Neuronal stem cell (in vitro differentiated cells): ENCODE measurements at regions not wholly inside any gene's neighbourhood (a gene's known extent, or its start where the extent isn't known, plus 50 kb on each side); places are given as distances from the start of the nearest gene placed in this dataset.

Experiments used
- DNase-seq: peaks from one replicate; pipeline ENCODE4 v3.0.0-alpha.2; 2013; ENCODE audit warnings: low spot score
- H2AFZ ChIP-seq: one replicate; pipeline ENCODE4 v1.6.1; 2013; ENCODE audit warnings: mild to moderate bottlenecking, low read length, inconsistent platforms
- H2AK5ac ChIP-seq: 2 replicates; pipeline ENCODE4 v1.6.1; 2013; ENCODE audit warnings: low read depth, mild to moderate bottlenecking, inconsistent platforms, low read length, moderate library complexity, mixed read lengths
- H2BK120ac ChIP-seq: 2 replicates; pipeline ENCODE4 v1.6.1; 2013; ENCODE audit warnings: low read depth, mild to moderate bottlenecking, inconsistent platforms, low read length, moderate library complexity, mixed read lengths
- H2BK12ac ChIP-seq: one replicate; pipeline ENCODE4 v1.6.1; 2013; ENCODE audit warnings: low read length, inconsistent platforms
- H2BK15ac ChIP-seq: 2 replicates; pipeline ENCODE4 v1.6.1; 2013; ENCODE audit warnings: mild to moderate bottlenecking, low read length, inconsistent platforms, mixed read lengths
- H2BK5ac ChIP-seq: one replicate; pipeline ENCODE4 v1.6.1; 2013; ENCODE audit warnings: inconsistent platforms, mild to moderate bottlenecking, low read length, moderate library complexity
- H3K14ac ChIP-seq: one replicate; pipeline ENCODE4 v1.6.1; 2013; ENCODE audit warnings: low read length, inconsistent platforms
- H3K18ac ChIP-seq: 2 replicates; pipeline ENCODE4 v1.6.1; 2013; ENCODE audit warnings: low read length, inconsistent platforms
- H3K23ac ChIP-seq: 2 replicates; pipeline ENCODE4 v1.6.1; 2013; ENCODE audit warnings: low read depth, mild to moderate bottlenecking, mixed read lengths, low read length, inconsistent platforms; ENCODE audit not compliant: poor library complexity
- H3K27ac ChIP-seq: replicated peaks from 3 replicates; pipeline ENCODE4 v1.5.1; 2013; ENCODE audit warnings: low read length, inconsistent platforms
- H3K27me3 ChIP-seq, 3 experiments: 2 replicates each; pipeline ENCODE4 v1.6.1; 2013; ENCODE audit warnings: low read length in 3 of 3, mild to moderate bottlenecking in 2 of 3, inconsistent platforms in 1 of 3, low read depth in 1 of 3, mixed read lengths in 1 of 3, moderate library complexity in 1 of 3; ENCODE audit not compliant: control insufficient read depth in 3 of 3, insufficient read depth in 3 of 3
- H3K36me3 ChIP-seq, 2 donors: replicated peaks in 1 of 2; 2 replicates each; pipeline ENCODE4 v1.6.1; 2013; ENCODE audit warnings: low read length in 2 of 2; ENCODE audit not compliant: control insufficient read depth in 2 of 2, insufficient read depth in 2 of 2
- H3K4ac ChIP-seq: 2 replicates; pipeline ENCODE4 v1.6.1; 2013; ENCODE audit warnings: inconsistent platforms, mild to moderate bottlenecking, low read length, moderate library complexity
- H3K4me1 ChIP-seq, 2 donors: 1 replicate in 1 of 2; 2 replicates in 1 of 2; pipeline ENCODE4 v1.6.1; 2013; ENCODE audit warnings: low read length in 2 of 2, low read depth in 1 of 2; ENCODE audit not compliant: control insufficient read depth in 2 of 2, insufficient read depth in 1 of 2
- H3K4me2 ChIP-seq: one replicate; pipeline ENCODE4 v1.6.1; 2013; ENCODE audit warnings: mild to moderate bottlenecking, low read length, inconsistent platforms; ENCODE audit not compliant: insufficient read depth, poor library complexity, severe bottlenecking
- H3K4me3 ChIP-seq, 2 donors: 2 replicates each; pipeline ENCODE4 v1.5.1; 2013; ENCODE audit warnings: low read length in 2 of 2, mild to moderate bottlenecking in 2 of 2, inconsistent platforms in 1 of 2, moderate library complexity in 1 of 2
- H3K79me1 ChIP-seq: one replicate; pipeline ENCODE4 v1.6.1; 2013; ENCODE audit warnings: low read depth, mild to moderate bottlenecking, inconsistent platforms, low read length, moderate library complexity
- H3K9ac ChIP-seq: one replicate; pipeline ENCODE4 v1.6.1; 2013; ENCODE audit warnings: mild to moderate bottlenecking, low read depth, low read length, inconsistent platforms; ENCODE audit not compliant: poor library complexity
- H3K9me3 ChIP-seq, 2 donors: replicated peaks in 1 of 2; 2 replicates each; pipeline versions ENCODE3 to v1.6.1; 2013; ENCODE audit warnings: low read length in 2 of 2, mild to moderate bottlenecking in 2 of 2, inconsistent platforms in 1 of 2, low read depth in 1 of 2, mixed read lengths in 1 of 2, moderate library complexity in 1 of 2; ENCODE audit not compliant: control insufficient read depth in 2 of 2, insufficient read depth in 1 of 2
- H4K8ac ChIP-seq: one replicate; pipeline ENCODE4 v1.6.1; 2013; ENCODE audit warnings: low read depth, mild to moderate bottlenecking, inconsistent platforms, low read length, moderate library complexity
- H4K91ac ChIP-seq: one replicate; pipeline ENCODE4 v1.6.1; 2013; ENCODE audit warnings: low read length, low read depth, mild to moderate bottlenecking, inconsistent platforms; ENCODE audit not compliant: poor library complexity
- WGBS, 2 donors: extraction: QIAGEN DNeasy Blood & Tissue Kit; methylation state at CpG; one replicate each; pipeline ENCODE4 v1.1.7; 2013; ENCODE audit warnings: missing lambda C conversion rate in 2 of 2, mixed read lengths in 1 of 2; ENCODE audit not compliant: insufficient read length in 2 of 2, insufficient replicate concordance in 1 of 2; ENCODE audit errors: extremely low coverage in 2 of 2; 5-methylcytosine and 5-hydroxymethylcytosine counted together

DNA sequence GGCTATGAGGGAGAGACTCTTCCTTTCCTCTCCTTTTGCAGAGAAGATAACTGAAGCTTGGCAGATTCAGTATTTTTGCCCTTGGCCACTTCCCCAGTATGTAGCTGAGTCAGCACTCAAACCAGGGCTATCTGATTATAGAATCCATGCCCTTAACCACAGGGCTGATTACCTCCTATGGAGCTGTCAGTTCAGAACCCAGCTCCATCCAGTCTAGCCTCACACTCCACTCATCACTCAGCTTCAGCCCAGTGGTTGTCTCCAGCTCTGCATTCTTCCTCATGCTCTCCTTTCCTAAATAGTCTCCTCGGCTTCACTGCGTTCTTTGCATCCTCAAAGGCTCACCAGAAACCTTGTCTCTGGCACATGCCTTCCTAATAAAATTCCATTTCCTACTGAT is 151.6 kb upstream of the BLID start:
- Histone ChIP-seq H2BK15ac (no peak overlapping the region), H2BK5ac (no peak overlapping the region), H2AK5ac (no peak overlapping the region), H3K4me2 (no peak overlapping the region), H2AFZ (no peak overlapping the region), H4K8ac (no peak overlapping the region), H3K4me1 (peaks cover 4 to 15% of the 10 kb centered on the region in 2 donors), H3K79me1 (no peaks in the 10 kb centered on the region), H4K91ac (no peak overlapping the region), H3K14ac (no peak overlapping the region), H3K23ac (no peak overlapping the region), H3K27me3 (no peaks in the 10 kb centered on the region), H3K9ac (no peak overlapping the region), H2BK12ac (no peak overlapping the region), H2BK120ac (no peak overlapping the region), H3K18ac (no peak overlapping the region), H3K27ac (no peak overlapping the region), H3K4me3 (no peak overlapping the region), H3K36me3 (no peaks in the 10 kb centered on the region), H3K9me3 (peaks cover 0 to 3% of the 10 kb centered on the region in 2 donors), H3K4ac (no peak overlapping the region)
- no CpG with 5 or more reads among the region's 2 CpGs for WGBS, 2 donors
- DNase-seq, result no peak

DNA sequence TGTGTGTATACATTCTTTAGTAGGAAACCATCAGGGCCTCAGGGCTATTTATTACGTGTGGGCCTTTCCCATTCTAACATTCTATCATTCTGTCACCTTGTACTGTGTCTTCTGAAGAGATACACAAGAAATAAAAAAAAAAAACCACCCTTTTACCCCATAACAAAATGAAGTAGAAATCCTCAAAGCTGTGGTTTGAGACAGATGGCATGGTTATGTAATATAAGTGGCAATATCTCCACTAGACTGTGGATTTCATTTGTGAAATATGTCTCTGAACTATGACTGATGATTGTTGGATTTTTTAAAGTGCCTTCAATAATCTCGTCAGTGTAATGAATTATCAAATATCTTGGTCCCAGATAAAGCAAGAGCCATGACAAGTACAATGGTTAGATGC is 150.0 kb upstream of the BLID start:
- Histone ChIP-seq H3K36me3 (no peaks in the 10 kb centered on the region), H3K79me1 (no peaks in the 10 kb centered on the region), H3K4ac (no peak overlapping the region), H2AFZ (no peak overlapping the region), H4K8ac (no peak overlapping the region), H4K91ac (no peak overlapping the region), H2BK5ac (no peak overlapping the region), H3K9ac (no peak overlapping the region), H3K4me2 (no peak overlapping the region), H2BK15ac (no peak overlapping the region), H3K27ac (no peak overlapping the region), H2BK120ac (no peak overlapping the region), H3K18ac (no peak overlapping the region), H3K14ac (no peak overlapping the region), H2BK12ac (no peak overlapping the region), H3K27me3 (no peaks in the 10 kb centered on the region), H3K4me3 (no peak overlapping the region), H3K23ac (no peak overlapping the region), H3K4me1 (peaks cover 4 to 14% of the 10 kb centered on the region in 2 donors), H2AK5ac (no peak overlapping the region), H3K9me3 (peaks cover 0 to 3% of the 10 kb centered on the region in 2 donors)
- WGBS, 2 donors, result no CpG with 5 or more reads among the region's 2 CpGs
- no peak for DNase-seq

GRCh38 chr11:122264121-122264520 is 148.1 kb upstream of the BLID start:
- no peak for DNase-seq
- H3K36me3 ChIP-seq, result no peaks in the 10 kb centered on the region
- H3K27me3 ChIP-seq, result no peaks in the 10 kb centered on the region
- no peak overlapping the region for H4K91ac ChIP-seq
- H3K4ac ChIP-seq, result no peak overlapping the region
- no peak overlapping the region for H2BK5ac ChIP-seq
- H2AFZ ChIP-seq, result no peak overlapping the region
- H3K4me2 ChIP-seq, result no peak overlapping the region
- peaks cover 0 to 3% of the 10 kb centered on the region in 2 donors for H3K9me3 ChIP-seq
- no peak overlapping the region for H2AK5ac ChIP-seq
- no peak overlapping the region for H3K9ac ChIP-seq
- H3K79me1 ChIP-seq, result no peaks in the 10 kb centered on the region
- no peak overlapping the region for H3K27ac ChIP-seq
- H3K18ac ChIP-seq, result no peak overlapping the region
- H2BK15ac ChIP-seq, result no peak overlapping the region
- H3K23ac ChIP-seq, result no peak overlapping the region
- no peak overlapping the region for H4K8ac ChIP-seq
- no peak overlapping the region for H2BK12ac ChIP-seq
- H3K4me1 ChIP-seq, result peaks cover 1% of the 10 kb centered on the region in 2 donors
- H2BK120ac ChIP-seq, result no peak overlapping the region
- no CpG with 5 or more reads among the region's 4 CpGs for WGBS, 2 donors
- no peak overlapping the region for H3K14ac ChIP-seq
- H3K4me3 ChIP-seq, result no peak overlapping the region

GRCh38 chr11:122261546-122261945 is 145.5 kb upstream of the BLID start:
- no peak overlapping the region for H2AK5ac ChIP-seq
- H4K91ac ChIP-seq, result no peak overlapping the region
- H3K4me2 ChIP-seq, result no peak overlapping the region
- H3K4me1 ChIP-seq, result no peaks in the 10 kb centered on the region
- no peak overlapping the region for H3K27ac ChIP-seq
- no peak for DNase-seq
- no peak overlapping the region for H4K8ac ChIP-seq
- no peaks in the 10 kb centered on the region for H3K79me1 ChIP-seq
- no peak overlapping the region for H2BK12ac ChIP-seq
- no peak overlapping the region for H2BK5ac ChIP-seq
- H3K14ac ChIP-seq, result no peak overlapping the region
- no peaks in the 10 kb centered on the region for H3K27me3 ChIP-seq
- H3K9me3 ChIP-seq, result peaks cover 0 to 3% of the 10 kb centered on the region in 2 donors
- no peak overlapping the region for H2BK15ac ChIP-seq
- no CpG with 5 or more reads among the region's 4 CpGs for WGBS, 2 donors
- H3K4me3 ChIP-seq, result no peak overlapping the region
- H2BK120ac ChIP-seq, result no peak overlapping the region
- no peak overlapping the region for H3K9ac ChIP-seq
- no peak overlapping the region for H2AFZ ChIP-seq
- no peak overlapping the region for H3K4ac ChIP-seq
- H3K18ac ChIP-seq, result no peak overlapping the region
- no peaks in the 10 kb centered on the region for H3K36me3 ChIP-seq
- no peak overlapping the region for H3K23ac ChIP-seq
